Bronchial epithelial cell (primary cell): ENCODE measurements at regions not wholly inside any gene's neighbourhood (a gene's known extent, or its start where the extent isn't known, plus 50 kb on each side); places are given as distances from the start of the nearest gene placed in this dataset.

Source experiments
- DNase-seq: peaks from one replicate; pipeline ENCODE4 v3.0.0-alpha.2; 2010; ENCODE audit warnings: low read depth
- FAIRE-seq: peaks from 2 replicates; lab custom pipeline; 2011; peaks lifted over from hg19 to GRCh38; lab: Jason Lieb, UNC
- H3K27me3 ChIP-seq: 2 replicates; pipeline ENCODE4 v1.5.1; 2011; ENCODE audit warnings: low read length; ENCODE audit not compliant: control insufficient read depth, insufficient read depth
- H3K36me3 ChIP-seq: 2 replicates; pipeline ENCODE4 v1.5.1; 2011; ENCODE audit warnings: low read length; ENCODE audit not compliant: control insufficient read depth, insufficient read depth
- H3K4me3 ChIP-seq: 2 replicates; pipeline ENCODE4 v1.5.1; 2011; ENCODE audit warnings: mild to moderate bottlenecking, low read depth, low read length, control low read depth
- CTCF ChIP-seq: IDR thresholded peaks from 2 replicates; pipeline ENCODE4 v1.5.1; 2011; ENCODE audit warnings: mild to moderate bottlenecking, moderate library complexity, low read length, control low read depth, inconsistent platforms; ENCODE audit not compliant: insufficient read depth, severe bottlenecking

DNA sequence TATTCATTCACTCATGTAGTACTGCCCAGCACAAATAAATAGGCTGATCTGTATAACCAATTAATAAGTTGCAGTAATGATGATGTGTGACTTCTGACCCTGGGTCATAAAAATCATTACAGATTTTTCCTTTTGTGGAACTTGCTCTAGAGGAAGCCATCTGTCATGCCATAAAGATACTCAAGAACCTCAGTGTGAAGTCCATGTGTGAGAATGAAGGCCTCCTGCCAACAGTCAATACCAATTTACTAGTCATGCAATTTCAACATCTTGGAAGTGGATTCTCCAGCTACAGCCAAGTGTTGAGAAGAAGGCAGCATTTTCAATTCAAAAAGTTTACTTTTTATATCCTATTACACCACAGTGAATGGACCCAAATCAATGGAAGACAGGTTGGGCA is 435.6 kb upstream of the LRRC4C start:
- H3K4me3 ChIP-seq, result no peak overlapping the region
- H3K27me3 ChIP-seq, result no peaks in the 10 kb centered on the region
- no peak for TF ChIP-seq CTCF
- DNase-seq (no peak), FAIRE-seq (no peak)
- H3K36me3 ChIP-seq, result no peaks in the 10 kb centered on the region

DNA sequence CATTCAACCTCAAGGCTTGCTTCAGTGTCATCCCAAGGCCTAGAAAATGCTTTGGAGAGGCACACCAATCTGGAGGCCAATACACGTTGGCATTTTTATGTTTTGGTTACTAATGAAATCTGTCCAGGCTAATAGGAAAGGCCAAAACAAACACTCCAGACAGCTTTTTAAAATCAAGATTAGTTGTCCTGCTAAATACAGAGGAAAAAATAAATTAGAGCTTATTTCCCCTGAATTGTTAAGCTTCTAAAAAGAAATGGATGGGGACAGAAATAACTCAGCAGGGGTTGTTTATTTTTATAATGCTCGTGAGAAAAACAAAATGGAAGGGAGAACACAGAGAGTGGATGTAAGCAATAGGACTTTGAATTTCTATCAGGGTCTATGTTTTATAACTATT is 438.5 kb upstream of the LRRC4C start:
- Histone ChIP-seq H3K4me3 (no peak overlapping the region), H3K36me3 (no peaks in the 10 kb centered on the region), H3K27me3 (no peaks in the 10 kb centered on the region)
- no peak for FAIRE-seq
- TF ChIP-seq CTCF, result no peak
- no peak for DNase-seq

GRCh38 chr11:41917900-41918299 is 458.4 kb upstream of the LRRC4C start:
- Histone ChIP-seq H3K36me3 (no peaks in the 10 kb centered on the region), H3K4me3 (no peak overlapping the region), H3K27me3 (no peaks in the 10 kb centered on the region)
- DNase-seq, result no peak
- no peak for FAIRE-seq
- TF ChIP-seq CTCF, result no peak

DNA sequence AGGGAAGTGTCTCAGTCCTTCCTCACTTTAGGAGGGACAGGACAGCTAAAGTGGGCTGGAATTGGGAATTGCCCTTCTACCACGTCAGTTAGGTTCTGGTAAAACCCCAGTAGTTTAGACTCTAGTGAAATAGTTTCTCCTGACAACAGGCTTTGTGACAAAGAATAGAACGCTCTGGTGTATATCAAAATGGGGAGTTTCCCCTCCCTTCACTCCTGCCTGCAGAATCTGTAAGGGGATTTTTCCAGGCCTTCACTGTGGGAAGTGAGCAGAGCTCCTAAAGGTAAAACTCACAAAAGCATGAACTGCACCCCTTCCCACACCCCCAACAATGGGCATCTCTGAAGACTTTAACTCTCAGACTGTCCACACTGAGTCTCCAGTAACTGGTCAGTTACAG is 460.9 kb upstream of the LRRC4C start:
- DNase-seq, result no peak
- H3K4me3 ChIP-seq, result no peak overlapping the region
- no peak for FAIRE-seq
- no peaks in the 10 kb centered on the region for H3K27me3 ChIP-seq
- no peaks in the 10 kb centered on the region for H3K36me3 ChIP-seq
- TF ChIP-seq CTCF, result no peak

GRCh38 chr11:41921746-41922390 is 462.4 kb upstream of the LRRC4C start:
- Histone ChIP-seq H3K4me3 (no peak overlapping the region), H3K27me3 (no peaks in the 10 kb centered on the region), H3K36me3 (no peaks in the 10 kb centered on the region)
- TF ChIP-seq CTCF, result no peak
- DNase-seq, result no peak
- peak; percentile 55 for FAIRE-seq

GRCh38 chr11:41926339-41926738 is 466.9 kb upstream of the LRRC4C start:
- FAIRE-seq (no peak), DNase-seq (no peak)
- no peaks in the 10 kb centered on the region for H3K27me3 ChIP-seq
- no peaks in the 10 kb centered on the region for H3K36me3 ChIP-seq
- TF ChIP-seq CTCF, result no peak
- no peak overlapping the region for H3K4me3 ChIP-seq
